CD4-positive, CD25-positive, alpha-beta regulatory T cell (primary cell): ENCODE measurements at regions not wholly inside any gene's neighbourhood (a gene's known extent, or its start where the extent isn't known, plus 50 kb on each side); places are given as distances from the start of the nearest gene placed in this dataset.

Source experiments
- ATAC-seq, 2 donors: fragments of 150-1000 bp; cut with Tn5 transposase; one replicate each; pipeline ENCODE4 v1.10.0; 2021; ENCODE audit warnings: low read depth in 2 of 2, moderate number of reproducible peaks in 2 of 2, moderate library complexity in 1 of 2
- DNase-seq, 3 donors: peaks; one replicate each; pipeline versions ENCODE4 v3.0.0 to v3.0.0-alpha.2; 2012 to 2022; ENCODE audit warnings: mixed read lengths in 1 of 3
- H3K27ac ChIP-seq: one replicate; pipeline ENCODE4 v1.7.0; 2013; ENCODE audit warnings: mild to moderate bottlenecking, low read length; ENCODE audit not compliant: insufficient read depth, poor library complexity, severe bottlenecking
- H3K27me3 ChIP-seq: one replicate; pipeline ENCODE4 v1.7.0; 2013; ENCODE audit warnings: low read length; ENCODE audit not compliant: control insufficient read depth, insufficient read depth
- H3K36me3 ChIP-seq: one replicate; pipeline ENCODE4 v1.7.0; 2013; ENCODE audit warnings: mild to moderate bottlenecking, low read length, moderate library complexity; ENCODE audit not compliant: control insufficient read depth, insufficient read depth
- H3K4me1 ChIP-seq: 2 replicates; pipeline ENCODE4 v1.7.0; 2013; ENCODE audit warnings: mild to moderate bottlenecking, low read length; ENCODE audit not compliant: insufficient read depth, control insufficient read depth, poor library complexity, severe bottlenecking
- H3K4me3 ChIP-seq: one replicate; pipeline ENCODE4 v1.7.0; 2013; ENCODE audit warnings: low read depth, mild to moderate bottlenecking, low read length, moderate library complexity
- H3K9me3 ChIP-seq, 2 experiments: 1 replicate in 1 of 2; 2 replicates in 1 of 2; pipeline ENCODE4 v1.7.0; 2013; ENCODE audit warnings: low read length in 2 of 2, mild to moderate bottlenecking in 1 of 2, moderate library complexity in 1 of 2; ENCODE audit not compliant: control insufficient read depth in 2 of 2
- H3K27ac Mint-ChIP-seq, 3 donors: one replicate each; pipeline ENCODE4 v1.8.0; 2020 to 2022; ENCODE audit warnings: mild to moderate bottlenecking in 3 of 3, mixed read lengths in 3 of 3, moderate library complexity in 2 of 3
- H3K27me3 Mint-ChIP-seq: one replicate; pipeline ENCODE4 v1.8.0; 2022; ENCODE audit warnings: mild to moderate bottlenecking, mixed read lengths
- H3K36me3 Mint-ChIP-seq: one replicate; pipeline ENCODE4 v1.8.0; 2020; ENCODE audit warnings: mixed read lengths
- H3K4me1 Mint-ChIP-seq, 4 donors: one replicate each; pipeline ENCODE4 v1.8.0; 2020 to 2022; ENCODE audit warnings: mixed read lengths in 4 of 4, mild to moderate bottlenecking in 1 of 4
- H3K4me3 Mint-ChIP-seq, 4 donors: one replicate each; pipeline ENCODE4 v1.8.0; 2020 to 2022; ENCODE audit warnings: mild to moderate bottlenecking in 4 of 4, mixed read lengths in 4 of 4, moderate library complexity in 3 of 4
- H3K9me3 Mint-ChIP-seq, 7 donors: one replicate each; pipeline ENCODE4 v1.8.0; 2020 to 2022; ENCODE audit warnings: mixed read lengths in 7 of 7, mild to moderate bottlenecking in 3 of 7, moderate library complexity in 2 of 7

DNA sequence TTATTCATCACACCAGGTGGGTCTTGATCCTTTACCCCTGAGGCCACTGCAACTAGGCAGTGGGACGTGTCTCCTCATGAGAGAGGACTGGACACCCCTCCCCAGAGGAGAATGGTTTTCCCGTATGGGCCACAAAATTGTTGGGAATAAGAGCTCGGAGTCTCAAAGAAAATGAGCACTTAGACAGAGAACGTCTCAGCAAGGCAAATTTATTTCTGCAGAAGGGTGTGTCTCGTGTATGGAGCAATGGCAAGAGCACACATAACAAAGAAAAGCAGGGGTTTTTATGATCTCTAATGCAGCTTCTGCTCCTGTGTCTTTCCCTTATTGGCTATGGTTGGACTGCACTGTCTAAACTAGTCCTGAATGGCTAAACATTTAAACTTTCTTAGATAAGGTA, 803.5 kb downstream of the PLOD2 start:
- no peak for ATAC-seq
- DNase-seq = no peak
- Histone ChIP-seq H3K27me3 (no peaks in the 10 kb centered on the region), H3K9me3 (peaks cover 5 to 7% of the 10 kb centered on the region in 2 experiments), H3K4me1 (no peaks in the 10 kb centered on the region), H3K27ac (no peak overlapping the region), H3K36me3 (no peaks in the 10 kb centered on the region), H3K4me3 (no peak overlapping the region)
- Mint-ChIP-seq H3K4me1 (no peaks in the 10 kb centered on the region), H3K9me3 (peaks cover 0 to 27% (median 7%) of the 10 kb centered on the region in 7 donors), H3K27ac (no peak overlapping the region), H3K27me3 (no peaks in the 10 kb centered on the region), H3K36me3 (no peaks in the 10 kb centered on the region), H3K4me3 (no peak overlapping the region)

DNA sequence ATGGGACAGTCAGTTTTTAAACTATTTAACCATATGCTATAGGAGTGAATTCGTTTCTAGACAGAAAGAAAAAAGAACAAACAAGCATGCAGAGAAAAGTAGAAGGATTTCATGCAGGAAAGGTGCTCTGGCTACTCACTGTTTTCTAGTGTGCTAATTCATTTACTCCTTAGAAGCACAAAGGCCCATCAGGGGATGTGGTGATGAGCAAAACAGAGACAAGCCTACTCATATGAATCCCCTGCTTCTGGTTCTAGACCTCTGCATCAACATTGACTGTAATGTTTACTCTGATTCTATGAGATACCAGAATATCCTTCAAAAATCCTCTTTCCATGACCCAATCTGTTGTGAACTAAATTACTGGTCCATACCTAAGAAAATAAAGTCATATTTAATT, 801.9 kb downstream of the PLOD2 start:
- Histone ChIP-seq H3K36me3 (no peaks in the 10 kb centered on the region), H3K27ac (no peak overlapping the region), H3K4me3 (no peak overlapping the region), H3K27me3 (no peaks in the 10 kb centered on the region), H3K9me3 (peaks cover 5 to 7% of the 10 kb centered on the region in 2 experiments), H3K4me1 (no peaks in the 10 kb centered on the region)
- Mint-ChIP-seq H3K36me3 (no peaks in the 10 kb centered on the region), H3K9me3 (peaks cover 0 to 25% (median 4%) of the 10 kb centered on the region in 7 donors), H3K4me3 (no peak overlapping the region), H3K27ac (no peak overlapping the region), H3K27me3 (no peaks in the 10 kb centered on the region), H3K4me1 (no peaks in the 10 kb centered on the region)
- ATAC-seq (no peak), DNase-seq (no peak)

DNA sequence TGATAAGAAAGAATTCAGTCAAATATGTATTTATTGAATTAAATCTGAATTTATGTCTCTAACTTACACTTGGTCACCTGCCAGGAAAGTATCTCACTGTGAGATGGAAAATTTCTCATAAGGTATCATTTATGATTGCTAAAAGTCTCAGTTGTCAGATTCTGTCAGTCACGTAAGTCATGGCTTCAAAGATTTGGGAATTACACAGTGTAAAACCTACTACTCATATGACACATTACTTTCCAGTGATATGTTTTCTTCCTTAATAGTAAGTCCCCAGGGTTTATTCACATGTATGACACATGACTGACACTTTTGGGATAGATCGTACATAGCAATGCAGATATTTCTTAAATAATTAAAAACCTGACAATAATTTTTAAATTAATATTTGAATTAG, 792.2 kb downstream of the PLOD2 start:
- DNase-seq = no peak
- H3K4me3 Mint-ChIP-seq = no peak overlapping the region
- H3K27ac Mint-ChIP-seq = no peak overlapping the region
- no peaks in the 10 kb centered on the region for H3K4me1 Mint-ChIP-seq
- H3K4me1 ChIP-seq = no peaks in the 10 kb centered on the region
- no peaks in the 10 kb centered on the region for H3K27me3 Mint-ChIP-seq
- H3K9me3 ChIP-seq = peaks cover 0 to 9% of the 10 kb centered on the region in 2 experiments
- no peak for ATAC-seq
- H3K27me3 ChIP-seq = no peaks in the 10 kb centered on the region
- no peaks in the 10 kb centered on the region for H3K36me3 ChIP-seq
- H3K9me3 Mint-ChIP-seq = peaks cover 0 to 27% (median 6%) of the 10 kb centered on the region in 7 donors
- H3K27ac ChIP-seq = no peak overlapping the region
- no peak overlapping the region for H3K4me3 ChIP-seq
- H3K36me3 Mint-ChIP-seq = no peaks in the 10 kb centered on the region

DNA sequence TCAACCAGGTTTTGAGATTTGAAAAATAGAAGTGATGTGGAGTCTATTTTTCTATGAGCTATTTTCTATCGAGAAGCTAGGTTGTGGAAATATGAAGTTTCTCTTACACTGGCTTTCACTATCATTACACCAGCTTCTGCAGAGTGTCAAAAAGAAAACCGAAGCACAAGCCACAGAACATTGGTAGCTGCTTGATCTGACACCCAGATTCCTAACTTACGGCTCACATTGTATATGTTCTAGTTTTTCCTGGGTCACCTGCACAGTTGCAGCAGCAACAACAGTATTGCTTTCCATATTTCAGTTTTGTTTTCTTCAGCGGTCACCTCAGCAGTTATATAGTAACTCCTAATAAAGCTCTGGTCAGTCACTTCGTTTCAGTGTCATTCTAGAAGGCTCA, 790.1 kb downstream of the PLOD2 start:
- Mint-ChIP-seq H3K4me3 (no peak overlapping the region), H3K27me3 (no peaks in the 10 kb centered on the region), H3K9me3 (peaks cover 0 to 23% (median 6%) of the 10 kb centered on the region in 7 donors), H3K4me1 (no peaks in the 10 kb centered on the region), H3K36me3 (no peaks in the 10 kb centered on the region), H3K27ac (no peak overlapping the region)
- Histone ChIP-seq H3K9me3 (peaks cover 4 to 9% of the 10 kb centered on the region in 2 experiments), H3K4me1 (no peaks in the 10 kb centered on the region), H3K36me3 (no peaks in the 10 kb centered on the region), H3K27me3 (no peaks in the 10 kb centered on the region), H3K27ac (no peak overlapping the region), H3K4me3 (no peak overlapping the region)
- ATAC-seq (no peak), DNase-seq (no peak)

DNA sequence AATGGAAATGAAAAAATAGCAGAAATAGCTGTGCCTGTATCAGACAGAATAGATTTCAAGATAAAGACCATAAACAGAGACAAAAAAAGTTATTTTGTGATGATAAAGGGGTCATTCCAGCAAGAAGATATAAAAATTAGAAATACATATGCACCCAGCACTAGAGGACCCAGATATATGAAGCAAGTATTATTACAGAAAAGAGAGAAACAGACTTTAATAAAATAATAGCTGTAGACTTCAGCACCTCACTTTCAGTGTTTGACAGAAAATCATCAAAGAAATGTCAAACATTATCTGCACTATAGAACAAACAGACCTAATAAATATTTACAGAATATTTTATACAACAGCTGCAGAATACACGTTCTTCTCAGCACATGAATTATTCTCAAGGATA, 783.7 kb downstream of the PLOD2 start:
- Mint-ChIP-seq H3K27me3 (no peaks in the 10 kb centered on the region), H3K4me3 (no peak overlapping the region), H3K4me1 (no peaks in the 10 kb centered on the region), H3K27ac (no peak overlapping the region), H3K36me3 (no peaks in the 10 kb centered on the region), H3K9me3 (peaks cover 0 to 12% (median 5%) of the 10 kb centered on the region in 7 donors)
- DNase-seq = no peak
- H3K36me3 ChIP-seq = no peaks in the 10 kb centered on the region
- no peak for ATAC-seq
- peaks cover 4 to 5% of the 10 kb centered on the region in 2 experiments for H3K9me3 ChIP-seq
- no peaks in the 10 kb centered on the region for H3K4me1 ChIP-seq
- no peaks in the 10 kb centered on the region for H3K27me3 ChIP-seq
- no peak overlapping the region for H3K4me3 ChIP-seq
- H3K27ac ChIP-seq = no peak overlapping the region

DNA sequence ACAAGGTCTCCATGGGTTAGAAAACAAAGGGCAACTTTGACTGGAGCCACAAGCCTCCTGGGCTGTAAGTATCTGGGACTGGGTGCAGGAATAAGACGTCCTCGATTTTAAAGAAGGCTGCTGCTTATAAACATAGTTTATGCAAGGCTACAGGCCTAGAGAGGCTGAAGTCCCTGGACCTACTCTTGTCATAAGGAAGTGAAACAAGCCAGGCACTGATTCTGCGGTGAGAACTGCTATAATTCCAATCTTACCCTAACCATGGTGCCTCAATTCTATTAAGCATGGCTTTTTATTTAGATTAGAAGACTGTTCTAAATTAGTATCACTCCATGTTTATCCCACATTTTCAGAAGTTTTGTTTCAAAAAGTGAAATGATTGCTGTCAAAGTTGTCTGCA, 777.6 kb downstream of the PLOD2 start:
- Histone ChIP-seq H3K27ac (no peak overlapping the region), H3K9me3 (no peaks in the 10 kb centered on the region), H3K36me3 (no peaks in the 10 kb centered on the region), H3K4me1 (no peaks in the 10 kb centered on the region), H3K27me3 (no peaks in the 10 kb centered on the region), H3K4me3 (no peak overlapping the region)
- H3K27me3 Mint-ChIP-seq = no peaks in the 10 kb centered on the region
- H3K27ac Mint-ChIP-seq = no peak overlapping the region
- DNase-seq = no peak
- H3K4me3 Mint-ChIP-seq = no peak overlapping the region
- no peaks in the 10 kb centered on the region for H3K4me1 Mint-ChIP-seq
- no peaks in the 10 kb centered on the region for H3K36me3 Mint-ChIP-seq
- peaks cover 0 to 24% (median 3%) of the 10 kb centered on the region in 7 donors for H3K9me3 Mint-ChIP-seq
- ATAC-seq = no peak

DNA sequence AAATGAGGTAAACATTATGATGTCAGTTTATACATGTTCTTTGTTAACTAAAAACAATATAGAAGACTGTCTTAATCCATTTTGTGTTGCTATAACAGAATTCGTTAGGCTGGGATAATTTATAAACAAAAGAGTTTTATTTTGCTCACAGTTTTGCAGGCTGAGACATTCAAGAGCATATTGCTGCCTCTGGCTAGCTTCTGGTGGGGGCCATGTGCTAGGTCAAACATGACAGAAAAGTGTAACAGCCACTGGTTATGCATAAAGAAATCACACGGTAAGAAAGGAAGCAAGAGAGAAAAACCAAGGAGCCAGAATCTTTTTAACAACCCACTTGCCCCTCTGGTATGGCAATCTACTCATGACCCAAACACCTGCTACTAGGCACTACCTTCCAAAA, 776.7 kb downstream of the PLOD2 start:
- no peaks in the 10 kb centered on the region for H3K9me3 ChIP-seq
- no peaks in the 10 kb centered on the region for H3K36me3 ChIP-seq
- H3K27me3 ChIP-seq = no peaks in the 10 kb centered on the region
- ATAC-seq (no peak), DNase-seq (no peak)
- Mint-ChIP-seq H3K27me3 (no peaks in the 10 kb centered on the region), H3K9me3 (peaks cover 0 to 20% (median 3%) of the 10 kb centered on the region in 7 donors), H3K36me3 (no peaks in the 10 kb centered on the region), H3K4me3 (no peak overlapping the region), H3K27ac (no peak overlapping the region), H3K4me1 (no peaks in the 10 kb centered on the region)
- no peak overlapping the region for H3K27ac ChIP-seq
- H3K4me1 ChIP-seq = no peaks in the 10 kb centered on the region
- no peak overlapping the region for H3K4me3 ChIP-seq

DNA sequence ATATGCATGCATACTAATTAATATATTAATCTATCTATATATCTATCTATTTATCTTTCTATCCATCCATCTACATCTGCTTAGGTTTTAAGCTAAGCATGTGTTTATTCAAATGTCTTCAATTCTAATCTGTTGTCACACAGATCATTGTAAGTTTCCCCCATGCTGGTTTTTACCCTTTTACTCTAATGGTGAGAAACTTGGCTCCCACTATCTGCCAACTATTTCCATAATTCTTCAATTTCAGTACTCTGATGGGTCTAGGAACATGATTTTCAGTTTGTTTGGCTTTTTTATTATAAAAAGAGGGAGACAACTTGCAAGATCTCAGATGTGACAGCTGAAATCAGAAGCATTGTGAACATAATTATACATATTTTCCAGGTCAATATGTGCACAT, 773.8 kb downstream of the PLOD2 start:
- Histone ChIP-seq H3K4me1 (no peaks in the 10 kb centered on the region), H3K27me3 (no peaks in the 10 kb centered on the region), H3K36me3 (no peaks in the 10 kb centered on the region), H3K27ac (no peak overlapping the region), H3K4me3 (no peak overlapping the region), H3K9me3 (peaks cover 0 to 2% of the 10 kb centered on the region in 2 experiments)
- peaks cover 0 to 20% (median 4%) of the 10 kb centered on the region in 7 donors for H3K9me3 Mint-ChIP-seq
- H3K27ac Mint-ChIP-seq = no peak overlapping the region
- no peak for ATAC-seq
- no peak overlapping the region for H3K4me3 Mint-ChIP-seq
- no peak for DNase-seq
- H3K27me3 Mint-ChIP-seq = no peaks in the 10 kb centered on the region
- no peaks in the 10 kb centered on the region for H3K36me3 Mint-ChIP-seq
- H3K4me1 Mint-ChIP-seq = no peaks in the 10 kb centered on the region
